ENCODE measurements at regions not wholly inside any gene's neighbourhood (a gene's known extent, or its start where the extent isn't known, plus 50 kb on each side); places are given as distances from the start of the nearest gene placed in this dataset.

DNA sequence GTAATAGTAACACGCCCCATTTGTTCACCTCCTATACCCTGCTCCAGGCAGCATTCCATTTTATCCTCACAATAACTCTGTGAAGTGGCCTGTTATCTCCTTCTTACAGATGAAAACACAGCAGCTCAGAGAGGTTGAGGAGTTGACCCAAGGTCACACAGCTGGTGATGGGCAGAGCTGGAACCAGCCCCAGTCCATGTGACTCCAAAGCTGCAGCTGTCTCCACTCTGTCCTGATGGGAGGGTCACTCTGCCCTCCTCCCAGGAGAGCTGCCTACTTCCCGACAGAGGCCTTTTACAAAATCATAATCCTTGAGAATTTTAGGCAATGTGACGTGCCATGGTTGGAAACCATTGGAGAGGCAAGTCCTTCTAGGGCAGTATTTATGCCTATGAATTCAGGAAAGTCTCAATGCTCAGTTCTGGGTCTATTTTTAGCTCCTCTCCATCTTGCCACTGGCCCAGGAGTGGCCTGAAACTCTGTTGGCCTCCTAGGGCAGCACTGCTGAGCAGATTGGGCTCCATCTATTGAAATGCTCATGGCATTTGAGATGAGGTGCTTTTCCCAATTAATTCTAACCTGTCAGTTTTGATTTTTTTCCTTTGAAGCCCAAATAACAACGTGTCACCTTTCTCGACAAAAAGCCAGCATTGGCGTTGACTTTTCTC is 50.1 kb upstream of the KCNK12 start:
- intact Hi-C loops (cut with micrococcal nuclease; ENCODE audit: unreplicated experiment): no loop called here
- Mint-ChIP-seq H3K4me3 (ENCODE audit: unreplicated experiment) (no peak overlapping the region), H3K27ac (ENCODE audit: unreplicated experiment) (no peak overlapping the region), H3K27me3 (ENCODE audit: insufficient read depth, unreplicated experiment) (peaks cover 19% of the 10 kb centered on the region), H3K9me3 (ENCODE audit: unreplicated experiment) (no peaks in the 10 kb centered on the region), H3K36me3 (ENCODE audit: insufficient read depth, unreplicated experiment) (no peaks in the 10 kb centered on the region), H3K4me1 (ENCODE audit: low read depth, unreplicated experiment) (no peaks in the 10 kb centered on the region)
- TF ChIP-seq, protein P1, sequence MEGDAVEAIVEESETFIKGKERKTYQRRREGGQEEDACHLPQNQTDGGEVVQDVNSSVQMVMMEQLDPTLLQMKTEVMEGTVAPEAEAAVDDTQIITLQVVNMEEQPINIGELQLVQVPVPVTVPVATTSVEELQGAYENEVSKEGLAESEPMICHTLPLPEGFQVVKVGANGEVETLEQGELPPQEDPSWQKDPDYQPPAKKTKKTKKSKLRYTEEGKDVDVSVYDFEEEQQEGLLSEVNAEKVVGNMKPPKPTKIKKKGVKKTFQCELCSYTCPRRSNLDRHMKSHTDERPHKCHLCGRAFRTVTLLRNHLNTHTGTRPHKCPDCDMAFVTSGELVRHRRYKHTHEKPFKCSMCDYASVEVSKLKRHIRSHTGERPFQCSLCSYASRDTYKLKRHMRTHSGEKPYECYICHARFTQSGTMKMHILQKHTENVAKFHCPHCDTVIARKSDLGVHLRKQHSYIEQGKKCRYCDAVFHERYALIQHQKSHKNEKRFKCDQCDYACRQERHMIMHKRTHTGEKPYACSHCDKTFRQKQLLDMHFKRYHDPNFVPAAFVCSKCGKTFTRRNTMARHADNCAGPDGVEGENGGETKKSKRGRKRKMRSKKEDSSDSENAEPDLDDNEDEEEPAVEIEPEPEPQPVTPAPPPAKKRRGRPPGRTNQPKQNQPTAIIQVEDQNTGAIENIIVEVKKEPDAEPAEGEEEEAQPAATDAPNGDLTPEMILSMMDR (IDR thresholded peaks at IDR 0.05; ENCODE audit: insufficient read depth in 1 of 2, low read depth in 1 of 2, low read length in 1 of 2, severe bottlenecking in 1 of 2, unreplicated experiment in 1 of 2): no peak
- Histone ChIP-seq H3K4me3 (ENCODE audit: low read depth, low read length) (no peak overlapping the region), H3K9me3 (no peaks in the 10 kb centered on the region), H3K36me3 (ENCODE audit: control insufficient read depth, insufficient read depth, low read length) (no peaks in the 10 kb centered on the region), H3K4me1 (no peaks in the 10 kb centered on the region), H3K27me3 (replicated peaks; ENCODE audit: control insufficient read depth, insufficient read depth, low read length) (no peaks in the 10 kb centered on the region)
- BruUV-seq (replicated peaks): no TSS peak
- DNase-seq: no peak
- ChIA-PET POLR2A (no interaction called here), CTCF (no interaction called here)
